GM19395 (cell line): ENCODE measurements at regions not wholly inside any gene's neighbourhood (a gene's known extent, or its start where the extent isn't known, plus 50 kb on each side); places are given as distances from the start of the nearest gene placed in this dataset.
"Not testable (repeated sequence)": the region's sequence is repeated elsewhere in the genome, so short reads cannot be mapped to it uniquely, and the experiment has no call there.

Experiments
- ATAC-seq: cut with Tn5 transposase; IDR thresholded peaks from one replicate; pipeline ENCODE4 v1.9.1; 2021; ENCODE audit warnings: mild to moderate bottlenecking, moderate library complexity; ENCODE audit not compliant: unreplicated experiment

DNA sequence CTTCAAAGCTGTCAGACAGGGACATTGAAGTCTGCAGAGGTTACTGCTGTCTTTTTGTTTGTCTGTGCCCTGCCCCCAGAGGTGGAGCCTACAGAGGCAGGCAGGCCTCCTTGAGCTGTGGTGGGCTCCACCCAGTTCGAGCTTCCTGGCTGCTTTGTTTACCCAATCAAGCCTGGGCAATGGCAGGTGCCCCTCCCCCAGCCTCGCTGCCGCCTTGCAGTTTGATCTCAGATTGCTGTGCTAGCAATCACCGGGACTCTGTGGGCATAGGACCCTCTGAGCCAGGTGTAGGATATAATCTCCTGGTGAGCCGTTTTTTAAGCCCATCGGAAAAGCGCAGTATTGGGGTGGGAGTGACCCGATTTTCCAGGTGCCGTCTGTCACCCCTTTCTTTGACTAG, 586.8 kb downstream of the ARL4A start:
- ATAC-seq = not testable (repeated sequence)

DNA sequence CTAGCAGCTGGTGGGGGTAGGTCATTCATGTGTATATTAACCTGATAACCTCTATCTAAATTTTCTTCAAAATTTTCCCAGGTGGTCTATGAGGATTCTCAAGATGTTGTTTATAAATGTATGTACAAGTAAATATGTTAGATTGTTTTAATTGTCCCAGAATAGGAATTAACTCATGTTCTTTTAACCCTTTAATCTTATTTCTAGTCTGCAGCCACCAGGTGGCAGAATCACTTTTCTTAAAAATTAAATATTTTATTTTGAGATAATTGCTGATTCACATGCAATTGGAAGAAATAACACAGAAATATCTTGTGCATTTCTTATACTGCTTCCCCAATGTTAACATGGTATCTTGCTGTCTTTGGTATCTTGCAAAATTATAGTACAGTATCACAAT, 589.5 kb downstream of the ARL4A start:
- no peak for ATAC-seq

DNA sequence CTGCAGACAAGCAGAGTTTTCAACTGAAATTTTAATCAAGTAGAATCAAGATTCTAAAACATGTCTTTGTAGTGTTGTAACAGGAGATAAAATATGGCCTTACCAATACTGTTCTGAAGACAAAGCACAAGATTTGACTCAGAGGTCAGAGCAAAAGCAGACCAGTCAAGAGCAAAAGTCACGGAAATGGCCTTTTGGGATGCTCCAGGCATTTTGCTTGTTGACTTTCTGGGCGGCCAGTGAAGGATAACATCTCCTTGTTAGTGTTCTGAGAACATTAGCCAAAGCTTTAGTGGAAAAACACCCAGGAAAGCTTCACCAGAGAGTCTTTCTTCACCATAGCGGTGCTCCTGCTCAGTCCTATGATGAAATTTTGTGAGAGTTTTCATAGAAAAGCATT, 590.6 kb downstream of the ARL4A start:
- ATAC-seq = no peak

DNA sequence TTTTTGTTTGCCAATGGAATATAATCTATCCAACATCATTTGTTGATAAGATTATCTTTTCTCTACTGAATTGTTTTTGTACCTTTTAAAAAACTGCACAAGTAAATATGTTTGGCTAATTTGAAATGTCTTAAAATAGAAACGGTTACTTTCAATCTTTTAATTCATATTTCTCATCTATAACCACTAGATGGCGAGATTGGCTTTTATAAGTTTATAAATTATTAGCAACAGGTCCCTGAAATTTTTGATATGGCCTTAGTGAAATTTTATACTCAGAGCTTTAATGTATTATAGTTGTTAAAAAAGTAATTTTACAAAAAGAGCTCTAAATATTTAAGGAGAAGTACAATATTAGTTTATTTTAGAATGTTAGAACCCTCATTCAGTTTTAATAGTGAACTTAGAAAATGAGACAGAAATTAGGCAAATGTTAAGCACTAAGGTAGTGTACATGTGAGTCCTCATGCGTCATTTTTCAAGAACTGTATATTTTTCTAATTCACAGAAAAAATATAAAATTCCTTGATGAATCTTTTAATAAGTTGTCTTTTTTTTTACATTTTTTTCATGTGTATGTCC, 592.5 kb downstream of the ARL4A start:
- no peak for ATAC-seq

DNA sequence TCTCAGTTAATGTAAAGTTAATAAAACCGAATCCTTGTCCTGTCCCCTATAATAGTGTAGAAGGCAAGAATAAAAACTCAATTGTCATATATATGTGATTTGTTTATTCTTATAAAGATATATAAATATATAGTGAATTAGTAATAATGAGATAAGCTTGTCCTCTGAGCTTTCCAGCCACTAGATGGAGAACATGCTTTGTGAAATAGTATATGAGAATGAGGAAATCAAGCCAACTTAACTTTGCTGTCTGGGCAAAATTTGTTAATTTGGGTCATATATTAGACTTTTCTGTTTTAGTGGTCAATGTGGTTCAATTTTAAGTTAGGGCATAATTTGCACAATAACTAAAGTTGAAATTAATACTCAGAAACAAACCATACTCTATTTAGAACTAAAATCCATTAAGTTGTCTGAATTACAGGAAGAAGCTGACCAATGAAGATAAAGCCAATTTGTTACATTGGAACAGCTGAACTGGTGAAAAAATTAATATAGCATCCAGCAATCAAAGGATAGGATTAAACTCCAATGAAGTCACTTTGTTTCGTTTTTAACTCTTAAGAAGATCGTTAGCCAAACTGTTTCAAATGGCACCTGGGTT, 595.0 kb downstream of the ARL4A start:
- ATAC-seq = no peak

DNA sequence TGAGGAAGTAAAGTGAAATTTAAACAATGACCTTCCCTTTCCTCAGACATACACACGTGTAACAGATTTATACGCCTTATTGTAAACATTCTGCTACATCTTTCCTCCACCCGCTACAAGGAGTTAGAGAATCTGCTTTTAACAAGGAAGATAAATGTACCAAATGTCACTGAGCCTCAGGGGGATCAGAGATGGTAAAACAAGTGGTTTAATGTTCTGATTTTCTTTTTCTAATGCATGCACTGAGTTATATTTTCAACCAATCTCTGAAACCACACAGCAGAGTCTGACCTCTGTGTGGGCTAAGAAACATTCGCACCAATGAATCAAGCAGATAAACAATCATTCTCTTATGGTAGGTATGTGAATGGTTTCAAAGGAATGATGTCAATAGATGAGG, 599.5 kb downstream of the ARL4A start:
- ATAC-seq = no peak

DNA sequence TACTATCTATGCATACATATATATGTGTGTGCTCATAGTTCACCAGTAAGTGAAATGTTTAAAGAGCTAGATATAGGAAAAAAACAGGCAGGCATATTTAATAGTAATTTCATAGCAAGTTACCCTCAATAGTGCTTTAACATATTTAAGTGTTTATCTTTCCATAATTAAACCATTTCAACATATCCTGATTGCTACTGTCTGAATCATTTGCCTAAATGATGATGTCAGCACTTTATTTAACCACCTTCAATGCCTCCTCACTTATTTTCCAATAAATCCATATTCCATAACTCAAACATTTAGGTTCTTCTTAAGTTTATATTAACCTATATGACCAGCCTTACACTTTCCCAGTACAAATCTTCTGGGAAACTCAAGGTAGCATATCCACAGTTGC, 601.1 kb downstream of the ARL4A start:
- no peak for ATAC-seq

DNA sequence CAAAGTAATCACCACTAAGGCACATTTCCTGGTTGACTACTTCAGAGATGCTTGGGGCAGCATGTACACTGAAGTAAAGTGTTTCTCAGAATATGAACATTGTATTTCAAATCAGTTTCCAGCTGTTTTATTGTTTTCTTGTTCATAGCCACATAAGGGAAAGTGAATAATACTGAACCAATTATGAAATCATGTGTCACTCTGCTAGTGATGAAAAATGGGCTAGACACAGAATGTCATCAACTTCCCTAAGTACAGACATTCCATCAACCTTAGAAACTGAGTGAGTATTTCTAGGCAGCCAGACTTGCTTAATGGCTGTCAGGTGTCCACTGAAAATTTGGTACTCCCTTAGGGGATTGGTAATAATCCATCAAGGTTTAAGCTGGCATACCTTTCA, 603.5 kb downstream of the ARL4A start:
- no peak for ATAC-seq

DNA sequence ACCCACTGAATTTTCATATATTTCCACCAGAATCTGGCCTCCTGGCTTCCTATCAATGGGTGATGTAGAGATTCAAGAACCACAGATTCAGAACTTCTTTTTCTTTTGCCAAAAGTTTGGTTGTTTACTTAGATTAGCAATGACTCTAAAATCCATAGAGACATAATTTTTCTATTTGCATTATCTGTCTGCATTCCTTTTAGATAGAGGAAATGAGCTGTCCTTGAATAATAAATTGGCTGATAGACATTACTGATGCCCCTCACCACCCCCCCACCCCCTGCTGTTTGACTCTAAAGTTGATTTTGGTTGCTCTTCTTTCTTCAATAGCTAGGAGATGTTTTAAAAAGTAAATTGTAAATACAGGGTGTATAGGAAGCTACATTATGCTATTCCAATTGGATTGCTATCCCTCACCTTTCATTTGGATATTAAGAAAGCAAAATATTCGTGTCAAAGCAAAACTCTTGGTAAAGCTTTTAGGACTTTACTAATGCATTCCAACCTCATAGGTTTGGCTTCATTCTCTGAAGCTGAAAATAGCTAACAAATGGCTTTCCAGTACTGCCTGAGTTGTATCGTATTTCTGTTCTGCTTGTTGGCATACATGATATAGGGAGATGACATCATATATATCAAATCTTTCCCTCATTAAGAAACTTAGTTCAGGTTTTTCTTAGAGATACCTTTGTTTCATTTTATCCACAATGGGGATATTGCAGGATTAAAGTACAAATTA, 606.0 kb downstream of the ARL4A start:
- ATAC-seq = no peak

DNA sequence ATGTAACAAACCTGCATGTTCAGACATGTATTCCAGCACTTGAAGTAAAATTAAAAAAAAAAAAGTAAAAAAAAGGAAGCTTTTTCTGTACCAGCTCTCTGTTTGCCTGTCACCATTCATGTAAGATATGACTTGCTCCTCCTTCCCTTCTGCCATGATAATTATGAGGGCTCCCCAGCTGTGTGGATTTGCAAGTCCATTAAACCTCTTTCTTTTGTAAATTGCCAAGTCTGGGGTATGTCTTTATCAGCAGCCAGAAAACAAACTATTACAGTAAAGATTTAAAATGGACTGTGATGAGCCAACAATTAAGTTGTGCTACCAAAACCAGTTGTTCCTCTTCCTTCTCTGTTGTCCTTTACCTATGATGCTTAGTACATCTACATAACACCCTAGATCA, 619.6 kb downstream of the ARL4A start:
- ATAC-seq = no peak

DNA sequence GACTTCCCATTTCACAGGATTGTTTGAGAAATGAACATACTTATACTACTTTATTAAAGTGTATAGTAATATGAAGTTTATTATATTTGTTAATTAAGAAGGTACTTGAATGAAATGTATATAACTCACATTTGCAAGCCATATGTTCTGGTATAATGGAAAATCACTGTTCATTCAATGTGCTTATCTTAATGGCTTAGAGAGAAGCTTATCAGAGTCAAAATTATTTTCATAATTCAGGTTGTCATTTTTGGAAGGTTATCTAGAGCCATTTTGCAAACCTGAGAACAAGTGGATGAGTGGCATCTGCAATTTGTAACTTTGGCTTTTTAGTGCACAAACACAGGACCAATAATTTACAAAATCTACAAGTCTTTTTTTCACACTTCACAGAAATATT, 621.0 kb downstream of the ARL4A start:
- ATAC-seq = no peak

DNA sequence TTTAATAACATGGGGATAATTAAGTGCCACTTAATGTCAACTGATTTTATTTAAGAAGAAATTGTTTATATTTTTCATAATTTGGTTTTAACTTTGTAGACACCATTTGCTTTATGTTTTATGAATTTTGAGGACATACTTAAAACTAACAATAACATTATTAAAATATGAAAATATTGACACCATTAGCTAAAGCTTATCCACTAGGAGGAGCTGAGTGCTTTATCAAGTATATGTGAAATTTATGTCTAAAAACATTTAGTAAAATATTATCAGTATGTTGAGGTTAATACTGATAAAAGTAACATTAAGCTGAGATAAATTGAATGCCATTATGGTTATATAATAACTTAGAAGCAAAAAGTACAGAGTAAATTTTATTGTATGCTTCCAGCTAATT, 622.1 kb downstream of the ARL4A start:
- no peak for ATAC-seq

DNA sequence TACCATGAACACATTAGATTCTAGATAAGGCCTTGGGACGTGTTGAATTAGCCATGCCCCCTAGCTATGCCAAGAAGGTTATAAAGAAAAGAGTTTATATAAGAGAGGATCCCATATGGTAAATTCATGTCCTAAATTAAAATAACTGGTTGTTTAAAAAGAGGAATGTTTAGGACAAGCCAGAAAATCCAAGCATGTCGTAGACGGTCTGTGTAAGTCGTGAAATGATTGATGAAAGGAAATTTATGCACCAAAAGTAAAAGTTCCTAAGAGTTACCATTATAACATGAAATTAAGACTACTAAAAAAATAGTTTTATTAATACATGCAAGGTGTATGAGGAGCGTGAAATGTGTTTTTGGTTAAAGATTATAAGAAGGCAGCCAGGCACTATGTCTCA, 624.9 kb downstream of the ARL4A start:
- no peak for ATAC-seq

DNA sequence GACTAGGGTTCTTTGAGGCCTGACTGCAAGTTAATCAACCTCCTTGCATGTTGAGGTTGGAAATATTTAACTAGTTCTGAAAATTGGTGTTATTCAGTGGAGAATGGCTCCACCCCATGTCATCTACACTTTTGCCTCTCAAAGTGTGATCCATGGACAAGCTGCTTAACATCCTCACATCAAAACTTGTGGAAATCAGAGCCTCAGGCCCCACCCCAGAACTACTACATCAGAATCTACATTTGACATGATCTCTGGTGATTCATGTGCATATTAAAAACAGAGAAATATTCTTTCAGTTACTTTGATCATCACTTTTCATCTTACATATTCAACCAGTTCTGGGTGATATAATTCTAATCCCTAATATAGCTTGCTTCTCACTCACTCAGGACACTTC, 632.9 kb downstream of the ARL4A start:
- no peak for ATAC-seq

DNA sequence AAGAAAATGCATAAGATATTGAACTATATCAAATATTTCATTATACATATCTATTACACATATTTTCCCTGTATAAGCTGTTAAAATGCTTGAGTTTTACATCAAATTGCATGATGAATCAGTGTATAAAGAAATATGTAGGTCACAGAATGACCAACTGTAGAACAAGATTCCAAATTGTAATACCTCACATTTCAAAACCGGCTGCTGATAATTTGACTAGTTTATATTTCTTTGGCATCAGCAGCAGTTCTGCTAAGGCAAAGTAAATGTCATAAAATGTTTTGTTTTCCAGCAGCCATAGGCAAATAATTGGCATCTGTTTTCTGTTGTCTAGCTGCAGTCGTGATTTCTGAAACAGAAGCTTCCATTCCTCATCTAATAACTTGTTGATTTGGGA, 633.9 kb downstream of the ARL4A start:
- no peak for ATAC-seq

DNA sequence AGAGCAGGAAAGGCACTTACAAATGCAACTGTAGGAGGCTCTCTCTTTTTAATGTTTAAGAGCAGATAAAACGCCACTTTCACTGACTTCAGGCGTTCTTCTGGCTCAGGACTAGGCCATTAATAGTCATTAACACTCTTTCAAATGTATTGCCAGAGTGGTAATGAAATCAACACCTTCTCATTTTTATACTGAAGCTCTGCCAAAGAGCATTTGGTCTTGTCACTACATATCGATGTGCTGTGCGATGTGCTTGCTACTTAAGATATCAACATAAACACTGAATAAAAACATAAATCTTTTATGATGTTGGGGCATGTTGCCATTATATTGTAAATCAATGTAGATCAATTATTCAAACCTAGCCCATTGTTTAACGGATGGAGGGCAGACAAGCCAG, 634.7 kb downstream of the ARL4A start:
- ATAC-seq = no peak

DNA sequence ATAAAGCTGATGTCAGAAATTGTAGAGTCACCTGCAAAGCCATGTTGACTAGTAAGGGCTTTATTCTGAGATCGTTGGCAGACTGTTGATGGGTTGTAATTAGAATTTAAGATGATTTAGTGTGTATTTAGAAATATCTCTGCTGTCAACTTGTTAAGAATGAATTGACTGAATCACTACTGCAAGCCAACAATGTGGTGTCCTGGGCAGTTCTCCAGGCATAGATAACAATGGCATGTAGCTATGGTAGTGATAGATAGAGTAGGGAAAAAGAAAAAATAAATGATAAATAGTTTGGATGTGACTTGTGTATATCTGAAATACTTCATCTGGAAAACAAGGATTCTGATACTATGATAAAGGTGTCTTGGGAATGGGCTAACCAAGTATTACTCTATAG, 640.2 kb downstream of the ARL4A start:
- ATAC-seq = no peak

DNA sequence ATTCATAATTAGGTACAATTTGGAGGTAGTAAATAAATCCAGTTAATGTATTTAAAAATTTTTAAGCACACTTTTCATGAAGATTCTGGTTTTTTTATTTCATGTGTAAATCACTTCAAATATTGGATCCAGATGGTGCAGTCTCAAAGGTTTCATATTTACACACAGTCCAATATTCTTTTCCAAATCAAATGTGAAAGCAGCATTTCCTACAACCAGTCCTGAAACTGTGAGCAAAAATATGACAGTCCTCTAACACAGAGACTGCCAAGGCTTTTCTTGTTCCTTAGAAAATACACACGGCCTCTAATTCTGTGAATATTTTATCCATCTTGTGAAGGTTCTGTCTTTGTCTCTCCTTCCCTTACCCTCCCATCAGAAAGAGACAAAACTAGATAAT, 645.9 kb downstream of the ARL4A start:
- no peak for ATAC-seq

DNA sequence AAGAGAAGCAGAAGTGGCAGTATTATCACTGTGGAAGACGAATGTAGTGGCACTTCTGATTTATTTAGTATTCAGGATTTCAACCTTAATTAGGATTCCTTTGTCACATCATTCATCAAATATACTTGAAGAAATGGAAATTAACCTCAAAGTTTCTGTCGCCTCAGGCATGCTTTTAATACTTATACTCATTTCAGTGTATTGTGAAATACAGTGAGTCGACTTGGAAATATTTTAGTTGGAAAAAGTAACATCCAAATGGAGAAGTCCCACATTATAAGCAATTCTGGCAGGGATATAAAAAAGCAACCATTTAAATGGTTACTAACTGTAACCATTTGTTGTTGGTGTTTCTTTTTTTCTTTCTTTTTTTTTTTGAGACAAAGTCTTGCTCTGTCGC, 648.8 kb downstream of the ARL4A start:
- ATAC-seq = no peak

DNA sequence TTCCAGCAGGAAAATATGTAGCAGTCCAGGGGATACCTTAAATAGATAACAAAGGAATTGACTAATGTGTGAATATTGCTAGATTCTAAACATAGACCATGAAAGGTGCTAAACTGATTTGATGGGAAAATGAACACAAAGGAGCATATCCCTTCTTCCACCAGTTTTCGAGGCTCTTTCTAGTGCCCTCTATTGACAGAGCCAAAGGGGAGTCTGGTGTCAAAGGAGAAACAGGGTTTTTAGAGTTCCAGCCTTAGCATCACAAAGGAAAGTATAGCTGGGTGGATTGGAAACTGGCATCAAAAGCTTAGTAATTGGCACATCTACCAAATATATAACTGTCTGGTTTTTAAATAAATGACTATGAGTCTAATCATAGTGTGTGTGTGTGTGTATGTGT, 636.8 kb downstream of the ETV1 start:
- no peak for ATAC-seq

DNA sequence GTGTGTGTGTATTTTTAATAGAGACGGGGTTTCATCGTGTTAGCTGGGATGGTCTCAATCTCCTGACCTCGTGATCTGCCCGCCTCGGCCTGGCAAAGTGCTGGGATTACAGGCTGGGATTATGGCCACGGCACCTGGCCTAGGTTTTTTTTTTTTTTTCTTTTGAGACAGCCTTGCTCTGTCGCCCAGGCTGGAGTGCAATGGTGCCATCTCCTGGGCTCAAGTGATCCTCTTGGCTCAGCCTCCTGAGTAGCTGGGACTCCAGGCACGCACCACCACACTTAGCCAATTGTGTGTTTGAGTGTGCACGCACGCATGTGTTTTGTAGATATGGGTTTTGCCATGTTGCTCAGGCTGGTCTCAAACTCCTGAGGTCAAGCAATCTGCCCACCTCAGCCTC, 629.8 kb downstream of the ETV1 start:
- ATAC-seq = no peak

DNA sequence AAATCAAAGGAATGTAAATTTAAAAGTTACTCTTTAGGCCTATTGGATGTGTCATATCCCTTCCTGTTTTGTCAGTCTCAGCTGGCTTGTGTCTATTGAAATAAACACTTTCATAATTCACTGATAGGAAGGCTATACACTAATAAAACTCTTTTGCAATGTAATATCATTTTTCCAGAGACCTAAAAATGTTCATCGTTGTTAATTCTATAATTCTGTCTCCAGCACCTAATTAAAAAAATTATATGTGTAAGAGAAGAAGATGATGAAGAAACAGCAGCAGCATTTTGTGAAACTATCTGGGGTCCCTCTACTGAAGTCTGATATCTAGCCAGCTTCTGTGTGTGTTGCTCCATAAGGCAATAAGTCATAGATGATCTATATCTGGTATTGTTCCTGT, 602.7 kb downstream of the ETV1 start:
- no peak for ATAC-seq

DNA sequence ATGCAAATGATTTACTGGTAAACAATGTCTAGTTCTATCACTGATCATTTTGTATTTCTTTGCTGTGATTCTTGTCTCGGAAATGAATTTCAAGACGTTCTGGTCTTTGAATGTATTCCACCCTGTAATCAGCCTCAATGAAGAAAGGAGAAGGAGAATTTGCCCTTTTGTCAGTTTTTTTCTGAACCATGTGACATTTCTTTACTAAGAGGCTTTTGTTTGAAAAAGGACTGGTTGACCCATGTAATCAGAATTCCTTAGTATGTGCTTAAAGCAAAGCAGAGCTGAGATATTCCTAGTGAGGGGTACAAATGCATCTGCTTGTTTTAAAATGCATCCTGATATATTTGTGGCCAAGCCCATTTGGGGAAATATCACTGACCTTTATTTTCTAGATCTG, 581.6 kb downstream of the ETV1 start:
- no peak for ATAC-seq
